Liver (tissue), 3 donors: ENCODE measurements at regions not wholly inside any gene's neighbourhood (a gene's known extent, or its start where the extent isn't known, plus 50 kb on each side); places are given as distances from the start of the nearest gene placed in this dataset.

ENCODE experiments used
- EGR1 ChIP-seq, 2 donors: IDR thresholded peaks; 2 replicates each; pipeline ENCODE4 v1.6.1; 2016 to 2018; ENCODE audit warnings: antibody characterized with exemption in 2 of 2, low read depth in 2 of 2
- RAD21 ChIP-seq, 2 donors: IDR thresholded peaks; 2 replicates each; pipeline ENCODE4 v1.6.1; 2016; ENCODE audit warnings: antibody characterized with exemption in 2 of 2, mild to moderate bottlenecking in 2 of 2
- TF ChIP-seq, protein P1 (sequence below): fragments of 150-350 bp; IDR thresholded peaks from 2 replicates; pipeline ENCODE4 v1.5.1; 2017; ENCODE audit warnings: improper control_type of control experiment, low read depth, low read length; ENCODE audit not compliant: missing input control
- donor health status: healthy.
- donor health status: healthy.

GRCh38 chr10:78383378-78384048 is 349.9 kb downstream of the RPS24 start:
- TF ChIP-seq RAD21 (IDR thresholded peaks at IDR 0.05) (no peak), EGR1 (IDR thresholded peaks at IDR 0.05; ENCODE audit: low read depth in 2 of 2) (no peak)
- TF ChIP-seq, protein P1, sequence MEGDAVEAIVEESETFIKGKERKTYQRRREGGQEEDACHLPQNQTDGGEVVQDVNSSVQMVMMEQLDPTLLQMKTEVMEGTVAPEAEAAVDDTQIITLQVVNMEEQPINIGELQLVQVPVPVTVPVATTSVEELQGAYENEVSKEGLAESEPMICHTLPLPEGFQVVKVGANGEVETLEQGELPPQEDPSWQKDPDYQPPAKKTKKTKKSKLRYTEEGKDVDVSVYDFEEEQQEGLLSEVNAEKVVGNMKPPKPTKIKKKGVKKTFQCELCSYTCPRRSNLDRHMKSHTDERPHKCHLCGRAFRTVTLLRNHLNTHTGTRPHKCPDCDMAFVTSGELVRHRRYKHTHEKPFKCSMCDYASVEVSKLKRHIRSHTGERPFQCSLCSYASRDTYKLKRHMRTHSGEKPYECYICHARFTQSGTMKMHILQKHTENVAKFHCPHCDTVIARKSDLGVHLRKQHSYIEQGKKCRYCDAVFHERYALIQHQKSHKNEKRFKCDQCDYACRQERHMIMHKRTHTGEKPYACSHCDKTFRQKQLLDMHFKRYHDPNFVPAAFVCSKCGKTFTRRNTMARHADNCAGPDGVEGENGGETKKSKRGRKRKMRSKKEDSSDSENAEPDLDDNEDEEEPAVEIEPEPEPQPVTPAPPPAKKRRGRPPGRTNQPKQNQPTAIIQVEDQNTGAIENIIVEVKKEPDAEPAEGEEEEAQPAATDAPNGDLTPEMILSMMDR = no peak
